ENCODE measurements at regions not wholly inside any gene's neighbourhood (a gene's known extent, or its start where the extent isn't known, plus 50 kb on each side); places are given as distances from the start of the nearest gene placed in this dataset.

GRCh38 chr7:85462671-85463070 lies 275.8 kb upstream of the SEMA3D start:
- no peak overlapping the region for H4K5ac ChIP-seq (ENCODE audit: insufficient read length, low read depth, low read length)
- no peak overlapping the region for H4K8ac ChIP-seq (ENCODE audit: extremely low read depth, insufficient read depth, low read length)
- DNase-seq (ENCODE audit: low read depth in 1 of 2, low spot score in 2 of 2) (no peak), FAIRE-seq (no peak)
- ChIA-PET POLR2A (ENCODE audit: partially characterized antibody) (no interaction called here), CTCF (ENCODE audit: partially characterized antibody) (interaction anchor here (0.6 to 0.8 kb wide), 2 partner anchors 198 to 421 kb away, joined by 3 read pairs; no protein-coding TSS in a partner anchor)
- H2BK15ac ChIP-seq (ENCODE audit: low read length), result no peak overlapping the region
- H3K36me3 ChIP-seq (ENCODE audit: control insufficient read depth in 2 of 4, insufficient read depth in 4 of 4, low read length in 3 of 4), result no peaks in the 10 kb centered on the region
- no peak overlapping the region for H3K23ac ChIP-seq (ENCODE audit: insufficient read length)
- peak overlapping the region; percentile 20; the same call in 1 of the 2 replicates for H2AFZ ChIP-seq (ENCODE audit: low read length)
- H3K9me3 ChIP-seq (ENCODE audit: insufficient read depth in 2 of 2, low read depth in 1 of 2, low read length in 1 of 2), result no peaks in the 10 kb centered on the region
- H4K20me1 ChIP-seq (replicated peaks in 1 of 2; ENCODE audit: control insufficient read depth in 1 of 2, insufficient read depth in 2 of 2, low read length in 2 of 2), result no peaks in the 10 kb centered on the region
- no peak overlapping the region for H3K9ac ChIP-seq (replicated peaks in 1 of 4; ENCODE audit: extremely low read depth in 1 of 4, low read depth in 3 of 4, low read length in 3 of 4)
- no peak overlapping the region for H2BK20ac ChIP-seq (ENCODE audit: low read length)
- no peak overlapping the region for H2BK120ac ChIP-seq (replicated peaks; ENCODE audit: low read depth, low read length)
- H2AK5ac ChIP-seq (ENCODE audit: low read depth, low read length), result no peak overlapping the region
- no peak overlapping the region for H3K27ac ChIP-seq (ENCODE audit: low read depth, low read length)
- no peaks in the 10 kb centered on the region for H3K27me3 ChIP-seq (replicated peaks in 1 of 4; ENCODE audit: control insufficient read depth in 3 of 4, extremely low read depth in 1 of 4, insufficient read depth in 3 of 4, low read length in 3 of 4)
- H3K23me2 ChIP-seq (ENCODE audit: low read depth, low read length), result no peaks in the 10 kb centered on the region
- no peak overlapping the region for H2BK12ac ChIP-seq (ENCODE audit: low read depth, low read length)
- no peaks in the 10 kb centered on the region for H3K79me1 ChIP-seq (ENCODE audit: low read depth, low read length)
- H2BK5ac ChIP-seq (ENCODE audit: low read depth, low read length), result no peak overlapping the region
- H3K56ac ChIP-seq (replicated peaks; ENCODE audit: insufficient read length, low read depth, low read length), result no peak overlapping the region
- no peak overlapping the region for H4K91ac ChIP-seq (replicated peaks; ENCODE audit: insufficient read length, low read length)
- TF ChIP-seq CBX8 (IDR thresholded peaks at IDR 0.05; ENCODE audit: borderline replicate concordance, low read depth, low read length) (no peak), SIX5 (IDR thresholded peaks at IDR 0.05; ENCODE audit: low read depth, low read length) (no peak)
- no peak overlapping the region for H3K14ac ChIP-seq (ENCODE audit: insufficient read length)
- whole genome bisulfite sequencing, 2 experiments (ENCODE audit: extremely low coverage in 1 of 2, insufficient coverage in 1 of 2, insufficient read length in 1 of 2, insufficient replicate concordance in 2 of 2, low coverage in 1 of 2, low lambda C conversion rate in 2 of 2, missing lambda C conversion rate in 1 of 2), result 78% methylated on average over 6 of the region's 6 CpGs; no CpG with 5 or more reads in 1 of the 2 experiments
- no peaks in the 10 kb centered on the region for H3K4me1 ChIP-seq (replicated peaks in 1 of 4; ENCODE audit: control insufficient read depth in 3 of 4, insufficient read depth in 4 of 4, low read length in 3 of 4)
- no peak overlapping the region for H3K18ac ChIP-seq (ENCODE audit: extremely low read depth, low read length)
- no peak overlapping the region for H3K4ac ChIP-seq (replicated peaks; ENCODE audit: insufficient read length, low read depth, low read length)
- no peak overlapping the region for H3K4me2 ChIP-seq (ENCODE audit: insufficient read depth in 1 of 2, low read depth in 2 of 2, low read length in 2 of 2)
- H3K79me2 ChIP-seq (ENCODE audit: control insufficient read depth in 1 of 2, insufficient read depth in 2 of 2, low read length in 2 of 2), result no peaks in the 10 kb centered on the region
- H3K4me3 ChIP-seq (ENCODE audit: extremely low read depth in 1 of 4, insufficient read depth in 2 of 4, low read depth in 3 of 4, low read length in 4 of 4), result no peak overlapping the region

Data from H1 (cell line).